ENCODE measurements at regions not wholly inside any gene's neighbourhood (a gene's known extent, or its start where the extent isn't known, plus 50 kb on each side); places are given as distances from the start of the nearest gene placed in this dataset.

GRCh38 chr6:19269341-19269898 is 567.8 kb upstream of the ID4 start:
- TF ChIP-seq, protein P1, sequence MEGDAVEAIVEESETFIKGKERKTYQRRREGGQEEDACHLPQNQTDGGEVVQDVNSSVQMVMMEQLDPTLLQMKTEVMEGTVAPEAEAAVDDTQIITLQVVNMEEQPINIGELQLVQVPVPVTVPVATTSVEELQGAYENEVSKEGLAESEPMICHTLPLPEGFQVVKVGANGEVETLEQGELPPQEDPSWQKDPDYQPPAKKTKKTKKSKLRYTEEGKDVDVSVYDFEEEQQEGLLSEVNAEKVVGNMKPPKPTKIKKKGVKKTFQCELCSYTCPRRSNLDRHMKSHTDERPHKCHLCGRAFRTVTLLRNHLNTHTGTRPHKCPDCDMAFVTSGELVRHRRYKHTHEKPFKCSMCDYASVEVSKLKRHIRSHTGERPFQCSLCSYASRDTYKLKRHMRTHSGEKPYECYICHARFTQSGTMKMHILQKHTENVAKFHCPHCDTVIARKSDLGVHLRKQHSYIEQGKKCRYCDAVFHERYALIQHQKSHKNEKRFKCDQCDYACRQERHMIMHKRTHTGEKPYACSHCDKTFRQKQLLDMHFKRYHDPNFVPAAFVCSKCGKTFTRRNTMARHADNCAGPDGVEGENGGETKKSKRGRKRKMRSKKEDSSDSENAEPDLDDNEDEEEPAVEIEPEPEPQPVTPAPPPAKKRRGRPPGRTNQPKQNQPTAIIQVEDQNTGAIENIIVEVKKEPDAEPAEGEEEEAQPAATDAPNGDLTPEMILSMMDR (IDR thresholded peaks at IDR 0.05), result no peak
- no peak for TF ChIP-seq POLR2A (IDR thresholded peaks at IDR 0.05)
